ENCODE measurements at regions not wholly inside any gene's neighbourhood (a gene's known extent, or its start where the extent isn't known, plus 50 kb on each side); places are given as distances from the start of the nearest gene placed in this dataset.

DNA sequence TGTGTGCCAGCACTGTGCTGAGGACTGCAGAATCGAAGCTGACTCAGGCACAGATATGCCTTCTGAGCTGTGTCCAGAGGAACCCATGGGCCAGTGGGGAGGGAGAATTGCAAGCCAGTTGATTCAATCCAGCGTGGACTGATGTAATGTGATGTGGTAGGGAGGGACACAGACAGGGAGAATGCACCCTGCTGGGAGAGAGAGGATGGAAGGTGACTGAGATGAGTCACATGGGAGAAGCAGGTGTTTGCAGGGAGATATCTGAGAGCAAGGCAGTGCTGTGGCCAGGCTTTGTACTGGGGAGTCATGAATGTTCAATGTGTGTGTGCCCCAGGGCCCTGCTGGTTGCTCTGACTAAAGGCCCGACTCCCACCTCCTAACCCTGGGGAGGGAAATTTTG lies 75.7 kb downstream of the IRX1 start:
- Histone ChIP-seq H3K4me3 (replicated peaks; ENCODE audit: insufficient read depth, low read length) (no peak overlapping the region), H3K27ac (replicated peaks) (no peak overlapping the region), H3K27me3 (ENCODE audit: insufficient read depth, poor library complexity, severe bottlenecking) (no peaks in the 10 kb centered on the region)
- DNase-seq (ENCODE audit: low read depth in 1 of 2, low spot score in 1 of 2), result no peak
- TF ChIP-seq POLR2AphosphoS5 (IDR thresholded peaks at IDR 0.05; ENCODE audit: low read depth) (no peak), SPI1 (IDR thresholded peaks at IDR 0.05; ENCODE audit: borderline replicate concordance, low read depth) (no peak), GABPA (IDR thresholded peaks at IDR 0.05; ENCODE audit: low read depth) (no peak)
- TF ChIP-seq, protein P1, sequence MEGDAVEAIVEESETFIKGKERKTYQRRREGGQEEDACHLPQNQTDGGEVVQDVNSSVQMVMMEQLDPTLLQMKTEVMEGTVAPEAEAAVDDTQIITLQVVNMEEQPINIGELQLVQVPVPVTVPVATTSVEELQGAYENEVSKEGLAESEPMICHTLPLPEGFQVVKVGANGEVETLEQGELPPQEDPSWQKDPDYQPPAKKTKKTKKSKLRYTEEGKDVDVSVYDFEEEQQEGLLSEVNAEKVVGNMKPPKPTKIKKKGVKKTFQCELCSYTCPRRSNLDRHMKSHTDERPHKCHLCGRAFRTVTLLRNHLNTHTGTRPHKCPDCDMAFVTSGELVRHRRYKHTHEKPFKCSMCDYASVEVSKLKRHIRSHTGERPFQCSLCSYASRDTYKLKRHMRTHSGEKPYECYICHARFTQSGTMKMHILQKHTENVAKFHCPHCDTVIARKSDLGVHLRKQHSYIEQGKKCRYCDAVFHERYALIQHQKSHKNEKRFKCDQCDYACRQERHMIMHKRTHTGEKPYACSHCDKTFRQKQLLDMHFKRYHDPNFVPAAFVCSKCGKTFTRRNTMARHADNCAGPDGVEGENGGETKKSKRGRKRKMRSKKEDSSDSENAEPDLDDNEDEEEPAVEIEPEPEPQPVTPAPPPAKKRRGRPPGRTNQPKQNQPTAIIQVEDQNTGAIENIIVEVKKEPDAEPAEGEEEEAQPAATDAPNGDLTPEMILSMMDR (IDR thresholded peaks at IDR 0.05; ENCODE audit: insufficient read depth, low read length), result no peak
- TF ChIP-seq, protein P2, sequence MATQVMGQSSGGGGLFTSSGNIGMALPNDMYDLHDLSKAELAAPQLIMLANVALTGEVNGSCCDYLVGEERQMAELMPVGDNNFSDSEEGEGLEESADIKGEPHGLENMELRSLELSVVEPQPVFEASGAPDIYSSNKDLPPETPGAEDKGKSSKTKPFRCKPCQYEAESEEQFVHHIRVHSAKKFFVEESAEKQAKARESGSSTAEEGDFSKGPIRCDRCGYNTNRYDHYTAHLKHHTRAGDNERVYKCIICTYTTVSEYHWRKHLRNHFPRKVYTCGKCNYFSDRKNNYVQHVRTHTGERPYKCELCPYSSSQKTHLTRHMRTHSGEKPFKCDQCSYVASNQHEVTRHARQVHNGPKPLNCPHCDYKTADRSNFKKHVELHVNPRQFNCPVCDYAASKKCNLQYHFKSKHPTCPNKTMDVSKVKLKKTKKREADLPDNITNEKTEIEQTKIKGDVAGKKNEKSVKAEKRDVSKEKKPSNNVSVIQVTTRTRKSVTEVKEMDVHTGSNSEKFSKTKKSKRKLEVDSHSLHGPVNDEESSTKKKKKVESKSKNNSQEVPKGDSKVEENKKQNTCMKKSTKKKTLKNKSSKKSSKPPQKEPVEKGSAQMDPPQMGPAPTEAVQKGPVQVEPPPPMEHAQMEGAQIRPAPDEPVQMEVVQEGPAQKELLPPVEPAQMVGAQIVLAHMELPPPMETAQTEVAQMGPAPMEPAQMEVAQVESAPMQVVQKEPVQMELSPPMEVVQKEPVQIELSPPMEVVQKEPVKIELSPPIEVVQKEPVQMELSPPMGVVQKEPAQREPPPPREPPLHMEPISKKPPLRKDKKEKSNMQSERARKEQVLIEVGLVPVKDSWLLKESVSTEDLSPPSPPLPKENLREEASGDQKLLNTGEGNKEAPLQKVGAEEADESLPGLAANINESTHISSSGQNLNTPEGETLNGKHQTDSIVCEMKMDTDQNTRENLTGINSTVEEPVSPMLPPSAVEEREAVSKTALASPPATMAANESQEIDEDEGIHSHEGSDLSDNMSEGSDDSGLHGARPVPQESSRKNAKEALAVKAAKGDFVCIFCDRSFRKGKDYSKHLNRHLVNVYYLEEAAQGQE (IDR thresholded peaks at IDR 0.05; ENCODE audit: insufficient replicate concordance, low read depth), result no peak

DNA sequence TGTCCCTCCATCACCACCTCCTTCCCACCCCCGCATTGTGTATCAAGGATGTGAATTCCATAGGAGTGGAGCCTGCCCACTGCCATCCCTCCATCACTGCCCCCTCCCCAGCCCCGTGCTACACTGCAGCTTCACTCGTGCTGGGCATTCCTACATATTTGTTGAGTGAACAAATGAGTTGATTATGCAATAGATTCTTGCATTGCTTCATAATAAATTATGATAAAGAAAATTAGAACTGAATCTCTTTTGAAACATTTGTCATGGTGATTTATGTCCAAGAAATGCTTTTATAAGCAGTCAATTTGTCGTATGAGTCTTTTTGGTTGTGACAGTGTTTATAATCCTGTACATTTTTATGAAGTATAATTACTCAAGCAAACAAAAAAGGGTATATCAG lies 83.2 kb downstream of the IRX1 start:
- H3K4me3 ChIP-seq (replicated peaks; ENCODE audit: insufficient read depth, low read length), result no peak overlapping the region
- no peaks in the 10 kb centered on the region for H3K27me3 ChIP-seq (ENCODE audit: insufficient read depth, poor library complexity, severe bottlenecking)
- H3K27ac ChIP-seq (replicated peaks), result no peak overlapping the region
- TF ChIP-seq, protein P1 (IDR thresholded peaks at IDR 0.05; ENCODE audit: insufficient read depth, low read length), result no peak
- TF ChIP-seq, protein P2 (IDR thresholded peaks at IDR 0.05; ENCODE audit: insufficient replicate concordance, low read depth), result no peak
- TF ChIP-seq SPI1 (IDR thresholded peaks at IDR 0.05; ENCODE audit: borderline replicate concordance, low read depth), result no peak
- no peak for TF ChIP-seq GABPA (IDR thresholded peaks at IDR 0.05; ENCODE audit: low read depth)
- TF ChIP-seq POLR2AphosphoS5 (IDR thresholded peaks at IDR 0.05; ENCODE audit: low read depth), result no peak
- DNase-seq (ENCODE audit: low read depth in 1 of 2, low spot score in 1 of 2), result no peak

DNA sequence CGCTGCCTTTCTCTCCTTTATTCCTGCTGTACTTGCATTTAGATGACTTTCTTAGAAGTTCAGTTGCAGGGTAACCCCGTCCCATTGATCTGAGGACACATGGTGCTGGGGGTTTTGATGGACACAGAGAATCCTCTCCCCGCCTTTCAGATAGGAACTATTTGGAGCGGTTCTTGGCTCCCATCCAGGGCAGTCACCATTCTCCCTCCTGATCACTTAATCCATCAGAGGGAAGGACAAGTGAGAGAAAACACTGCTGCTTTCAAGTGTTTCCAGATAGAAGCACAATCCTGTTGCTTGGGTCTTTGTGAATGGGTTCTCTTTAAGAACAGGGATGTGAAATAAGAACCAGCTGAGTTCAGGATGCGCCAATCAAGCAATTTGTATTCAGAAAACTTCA lies 85.2 kb downstream of the IRX1 start:
- no peaks in the 10 kb centered on the region for H3K27me3 ChIP-seq (ENCODE audit: insufficient read depth, poor library complexity, severe bottlenecking)
- H3K27ac ChIP-seq (replicated peaks), result no peak overlapping the region
- H3K4me3 ChIP-seq (replicated peaks; ENCODE audit: insufficient read depth, low read length), result no peak overlapping the region
- DNase-seq (ENCODE audit: low read depth in 1 of 2, low spot score in 1 of 2), result no peak
- TF ChIP-seq POLR2AphosphoS5 (IDR thresholded peaks at IDR 0.05; ENCODE audit: low read depth) (no peak), GABPA (IDR thresholded peaks at IDR 0.05; ENCODE audit: low read depth) (no peak), SPI1 (IDR thresholded peaks at IDR 0.05; ENCODE audit: borderline replicate concordance, low read depth) (no peak)
- TF ChIP-seq, protein P1 (IDR thresholded peaks at IDR 0.05; ENCODE audit: insufficient read depth, low read length), result no peak
- TF ChIP-seq, protein P2 (IDR thresholded peaks at IDR 0.05; ENCODE audit: insufficient replicate concordance, low read depth), result no peak
